GM19351 (cell line): ENCODE measurements at regions not wholly inside any gene's neighbourhood (a gene's known extent, or its start where the extent isn't known, plus 50 kb on each side); places are given as distances from the start of the nearest gene placed in this dataset.

Experiments
- ATAC-seq: cut with Tn5 transposase; IDR thresholded peaks from one replicate; pipeline ENCODE4 v1.9.1; 2021; ENCODE audit warnings: mild to moderate bottlenecking, moderate library complexity; ENCODE audit not compliant: unreplicated experiment

DNA sequence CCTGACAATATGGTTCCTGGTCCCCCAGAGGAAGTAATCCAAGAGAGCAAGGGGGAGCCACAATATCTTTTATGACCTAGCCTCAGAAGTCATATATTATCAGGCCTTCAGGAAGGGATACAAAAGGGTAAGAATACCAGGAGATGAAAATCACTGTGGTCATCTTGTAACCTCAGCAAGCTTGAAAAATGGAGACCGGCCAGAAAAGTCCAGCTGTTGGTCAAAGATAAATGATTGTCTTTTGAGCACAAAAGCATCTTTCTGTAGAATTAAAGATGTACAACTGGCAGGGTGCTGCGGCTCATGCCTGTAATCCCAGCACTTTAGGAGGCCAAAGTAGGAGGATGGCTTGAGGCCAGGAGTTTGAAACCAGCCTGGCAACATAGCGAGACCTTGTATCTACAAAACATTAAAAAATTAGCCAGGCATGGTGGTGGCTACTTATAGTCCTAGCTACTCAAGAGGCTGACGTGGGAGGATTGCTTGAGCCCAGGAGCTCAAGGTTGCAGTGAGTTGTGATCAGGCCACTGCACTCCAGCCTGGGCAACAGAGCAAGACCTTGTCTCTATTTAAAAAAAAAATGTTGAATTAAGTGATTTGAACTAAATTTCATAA is 118.0 kb upstream of the MARCKS start:
- no peak for ATAC-seq

- no peak for ATAC-seq
Observed at GRCh38 chr6:113741651-113742050, 115.5 kb upstream of the MARCKS start.

- no peak for ATAC-seq
Observed at GRCh38 chr6:113742342-113742741, 114.8 kb upstream of the MARCKS start.

DNA sequence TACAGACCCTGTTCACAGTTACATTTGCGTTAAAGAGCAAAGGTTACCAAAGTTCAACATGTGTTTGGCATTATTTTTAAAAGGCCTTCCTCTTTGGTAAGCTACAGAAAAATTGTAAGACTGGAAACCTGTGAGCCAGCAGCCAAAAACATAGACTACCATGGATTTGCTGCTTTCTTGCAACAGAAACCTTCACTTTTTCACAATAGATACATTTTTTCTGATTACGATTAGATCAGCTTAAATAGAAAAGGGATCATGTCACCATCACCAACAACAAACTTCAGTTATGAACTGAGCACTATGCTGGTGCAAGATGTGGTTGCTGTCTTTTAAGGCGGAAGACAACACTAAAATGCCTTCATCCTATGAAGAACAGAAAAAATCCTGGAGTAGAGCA is 112.3 kb upstream of the MARCKS start:
- no peak for ATAC-seq

DNA sequence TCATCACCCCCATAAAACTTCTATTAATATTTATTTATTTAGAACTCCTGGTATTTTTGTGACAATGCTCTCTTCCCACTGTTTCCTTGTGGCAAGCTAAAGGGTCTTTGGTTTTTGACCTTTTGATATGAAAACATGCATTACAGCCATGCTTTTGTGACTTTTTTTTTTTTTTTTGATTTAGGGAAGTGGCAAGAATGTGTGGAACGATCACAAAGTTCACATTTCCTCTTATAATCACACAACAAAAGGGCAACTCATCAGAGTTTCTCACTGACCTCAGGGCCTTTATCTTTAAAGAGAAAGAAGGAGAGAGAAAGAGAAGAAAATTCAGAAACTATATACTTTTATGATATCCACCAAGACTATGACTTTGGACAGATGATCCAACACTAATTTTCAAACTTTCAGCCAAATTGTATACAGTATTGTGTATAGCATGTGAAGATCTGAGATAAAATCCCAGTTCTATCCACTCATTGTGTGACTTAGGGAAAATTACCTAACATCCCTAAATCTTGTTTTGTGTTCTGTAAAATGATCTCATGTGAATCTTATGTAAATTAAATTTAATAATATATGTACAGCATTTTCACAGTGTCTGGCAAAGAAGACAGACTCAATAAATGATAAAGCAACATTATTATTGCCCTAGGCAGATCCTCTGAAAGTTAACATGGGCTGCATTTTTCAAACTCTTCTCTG is 106.8 kb upstream of the MARCKS start:
- ATAC-seq = no peak

DNA sequence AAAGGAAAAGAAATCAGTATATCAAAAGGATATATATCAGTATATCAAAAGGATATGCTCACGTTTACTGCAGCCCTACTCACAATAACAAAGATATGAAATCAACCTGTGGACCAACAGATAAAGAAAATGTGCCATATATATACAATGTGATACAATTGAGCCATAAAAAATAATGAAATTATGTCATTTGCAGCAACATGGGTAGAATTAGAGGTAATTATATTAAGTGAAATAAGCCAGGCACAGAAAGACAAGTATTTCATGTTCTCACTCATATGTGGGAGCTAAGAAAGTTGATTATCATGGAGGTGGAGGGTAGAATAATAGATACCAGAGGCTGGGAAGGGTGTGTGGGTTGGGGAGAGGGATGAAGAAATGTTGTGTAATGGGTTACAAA is 102.9 kb upstream of the MARCKS start:
- ATAC-seq = no peak

- ATAC-seq = peak; percentile 84
Observed at GRCh38 chr6:113755449-113756289, 101.5 kb upstream of the MARCKS start.

GRCh38 chr6:113756290-113756665 is 100.9 kb upstream of the MARCKS start:
- ATAC-seq = no peak

DNA sequence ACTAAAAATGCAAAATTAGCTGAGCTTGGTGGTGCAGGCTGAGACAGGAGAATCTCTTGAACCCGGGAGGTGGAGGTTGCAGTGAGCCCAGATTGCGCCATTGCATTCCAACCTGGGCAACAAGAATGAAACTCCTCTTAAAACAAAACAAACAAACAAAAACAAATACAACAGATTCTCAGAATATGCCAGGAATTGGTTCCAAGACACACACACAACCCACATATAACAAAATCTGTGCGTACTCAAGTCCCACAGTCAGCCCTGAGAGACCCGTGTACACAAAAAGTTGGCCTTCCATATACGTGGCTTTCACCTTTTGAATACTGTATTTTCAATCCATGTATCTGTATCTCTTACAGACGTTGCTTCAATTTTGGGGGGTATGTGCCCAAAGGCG is 98.9 kb upstream of the MARCKS start:
- no peak for ATAC-seq

GRCh38 chr6:113758826-113759574 is 98.1 kb upstream of the MARCKS start:
- ATAC-seq = peak; percentile 28

DNA sequence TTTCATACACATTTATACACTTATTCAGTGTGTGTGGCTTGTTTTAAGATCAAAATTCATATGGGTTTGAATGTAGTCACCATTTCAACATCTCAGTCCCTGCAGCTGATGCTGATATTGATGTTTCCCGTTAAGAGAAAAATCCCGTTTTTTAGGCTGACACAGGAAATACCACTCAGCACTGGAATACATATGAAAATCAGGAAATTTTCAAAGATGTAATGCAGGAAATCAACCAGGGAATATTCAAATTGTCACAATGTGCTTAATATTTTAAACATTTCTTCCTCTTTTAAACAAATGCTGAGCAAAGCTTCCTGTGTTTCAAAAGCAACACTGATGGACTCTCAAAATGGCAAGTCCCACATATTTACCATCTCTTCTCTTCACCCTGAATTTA is 94.5 kb upstream of the MARCKS start:
- no peak for ATAC-seq

DNA sequence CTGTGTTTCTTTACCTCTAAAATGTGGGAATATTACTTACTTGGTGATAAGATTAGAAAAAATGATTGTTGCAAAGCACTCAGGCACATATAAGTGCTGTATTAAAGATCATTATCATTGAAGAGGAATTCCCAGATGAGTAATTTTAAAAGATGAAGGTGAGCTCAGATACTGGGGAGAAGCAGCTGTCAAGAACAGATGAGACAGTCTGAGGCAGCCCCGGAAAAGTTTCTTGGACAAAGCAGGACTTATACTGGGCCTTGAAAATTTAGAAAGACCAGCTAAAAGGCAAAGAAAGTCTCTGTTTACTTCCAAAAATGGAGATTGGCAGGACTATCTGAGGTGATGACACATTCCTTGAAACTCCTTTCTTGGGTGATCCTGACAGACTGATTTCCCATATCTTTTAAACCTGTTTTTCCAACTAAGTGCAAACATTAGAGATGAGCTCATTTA is 93.8 kb upstream of the MARCKS start:
- ATAC-seq = no peak

DNA sequence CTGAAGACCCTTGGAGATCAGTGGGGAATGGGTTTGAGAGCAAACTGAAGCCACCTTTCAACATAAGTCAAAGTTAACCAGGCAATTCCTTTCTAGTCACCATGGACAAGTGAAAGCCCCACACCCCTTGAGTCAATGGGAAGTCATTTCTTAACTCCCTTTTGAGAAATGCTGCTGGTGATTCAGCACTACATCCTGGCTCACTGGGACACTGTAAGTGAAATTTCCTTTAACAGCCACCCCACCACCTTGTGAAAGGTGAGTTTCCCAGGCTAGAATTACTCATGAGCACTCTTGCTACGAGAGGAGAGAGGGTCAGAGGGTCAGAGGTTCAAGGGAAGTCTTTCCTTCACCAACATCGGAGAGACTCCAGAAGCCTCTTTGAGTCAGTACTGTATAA is 93.3 kb upstream of the MARCKS start:
- peak; percentile 56 for ATAC-seq

DNA sequence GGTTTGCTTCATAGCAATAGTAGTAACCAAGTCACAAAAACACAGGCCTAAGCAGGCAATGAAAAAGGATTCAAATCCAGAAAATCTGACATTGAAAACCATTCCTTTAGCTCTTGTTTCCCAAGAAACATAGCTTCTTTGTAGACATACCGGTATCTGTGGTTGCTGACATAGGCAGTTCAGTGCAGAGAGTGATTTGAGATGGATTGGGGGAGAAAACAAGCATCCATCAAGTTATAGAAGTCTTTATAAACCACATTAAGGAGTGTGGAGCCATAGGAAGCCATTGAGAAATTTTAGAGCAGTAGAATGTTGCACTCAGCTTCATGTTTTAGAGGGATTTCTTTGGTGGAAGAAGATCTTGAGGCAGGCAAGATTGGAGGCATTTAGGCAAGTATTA is 91.2 kb upstream of the MARCKS start:
- ATAC-seq = no peak

GRCh38 chr6:113767985-113768384 is 89.2 kb upstream of the MARCKS start:
- no peak for ATAC-seq

GRCh38 chr6:113772961-113773360 is 84.2 kb upstream of the MARCKS start:
- ATAC-seq = no peak

DNA sequence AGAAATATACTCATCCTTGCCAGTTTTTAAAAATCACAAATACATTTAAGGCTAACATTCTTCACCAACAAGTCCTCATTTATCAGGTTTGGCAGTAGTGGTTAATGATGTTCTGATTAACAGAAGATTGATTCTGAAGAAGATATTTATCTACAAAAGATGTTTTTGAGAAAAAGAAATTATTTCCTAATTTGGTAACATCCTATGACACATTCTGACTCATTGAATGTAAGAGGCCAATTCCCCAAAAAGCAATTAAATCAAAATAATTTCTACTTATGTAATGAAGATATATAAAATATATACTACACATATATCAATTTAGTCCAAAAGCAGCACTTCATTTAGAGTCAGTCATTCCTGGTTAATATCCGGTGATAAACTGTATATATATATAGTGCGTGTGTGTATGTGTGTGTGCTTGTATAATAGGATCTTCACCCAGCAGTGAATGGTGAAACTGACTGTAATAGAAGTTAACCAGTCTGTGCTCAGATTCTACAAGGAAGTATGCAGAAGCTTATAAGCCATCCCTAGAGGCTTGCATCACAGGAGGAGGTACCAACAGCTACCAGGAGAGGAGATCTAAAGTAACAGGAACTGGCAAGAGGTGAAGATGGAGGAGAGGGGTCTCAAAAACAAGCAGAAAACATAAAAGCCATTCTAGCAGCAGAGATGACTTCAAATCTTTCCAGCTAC is 82.9 kb upstream of the MARCKS start:
- no peak for ATAC-seq

- no peak for ATAC-seq
Observed at GRCh38 chr6:113776998-113777397, 80.1 kb upstream of the MARCKS start.

DNA sequence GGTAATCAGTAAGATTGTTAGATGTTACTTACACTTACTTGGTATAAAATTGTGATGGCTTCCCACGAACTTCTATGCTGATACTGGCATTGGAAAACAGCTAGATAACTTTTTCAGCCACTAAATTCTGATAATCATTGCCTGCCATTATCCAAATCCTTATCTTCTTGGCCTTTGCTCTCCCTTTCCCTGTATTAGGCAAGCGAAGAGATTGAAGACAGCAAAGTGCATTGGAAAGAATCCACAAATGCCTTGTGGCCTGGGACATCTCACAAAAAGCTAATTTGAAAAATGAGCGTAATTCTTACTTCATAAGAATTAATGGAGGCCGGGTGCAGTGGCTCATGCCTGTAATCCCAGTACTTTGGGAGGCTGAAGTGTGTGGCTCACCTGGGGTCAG is 79.5 kb upstream of the MARCKS start:
- ATAC-seq = no peak

DNA sequence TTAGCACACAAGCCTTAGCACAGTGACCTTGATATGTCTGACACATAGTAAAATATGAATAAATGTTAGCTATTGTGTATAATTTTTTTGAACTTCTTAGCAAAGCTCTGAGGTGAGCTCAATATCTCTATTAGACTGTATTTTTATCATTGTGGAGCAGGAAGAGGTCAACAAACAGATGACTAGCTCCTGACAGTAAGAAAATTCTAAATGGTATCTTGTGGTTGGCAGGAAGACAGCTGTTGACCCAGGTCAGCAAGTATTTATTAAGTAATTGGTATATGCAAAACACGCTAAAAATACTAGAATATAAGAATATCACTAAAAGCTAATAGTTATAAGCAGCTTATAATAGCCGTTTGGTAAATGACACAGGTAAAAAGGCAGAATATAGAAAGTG is 77.5 kb upstream of the MARCKS start:
- no peak for ATAC-seq

GRCh38 chr6:113782636-113783035 is 74.5 kb upstream of the MARCKS start:
- no peak for ATAC-seq
